KMS-11 (cell line): ENCODE measurements at regions not wholly inside any gene's neighbourhood (a gene's known extent, or its start where the extent isn't known, plus 50 kb on each side); places are given as distances from the start of the nearest gene placed in this dataset.

ENCODE experiments used
- H2AFZ ChIP-seq: fragments of 200-600 bp; sonication (generic); 2 replicates; pipeline ENCODE4 v1.6.1; 2016; ENCODE audit warnings: antibody characterized with exemption, mixed run types, low read depth
- H3K27ac ChIP-seq: fragments of 200-600 bp; sonication (generic); 2 replicates; pipeline ENCODE4 v1.6.1; 2016; ENCODE audit warnings: mild to moderate bottlenecking, mixed run types
- H3K27me3 ChIP-seq: fragments of 200-600 bp; sonication (generic); 2 replicates; pipeline ENCODE4 v1.6.1; 2017; ENCODE audit warnings: mild to moderate bottlenecking, low read depth, mixed run types, moderate library complexity; ENCODE audit not compliant: insufficient read depth
- H3K36me3 ChIP-seq: fragments of 200-600 bp; sonication (generic); 2 replicates; pipeline ENCODE4 v1.6.1; 2017; ENCODE audit warnings: mild to moderate bottlenecking, mixed run types; ENCODE audit not compliant: insufficient read depth
- H3K4me1 ChIP-seq: fragments of 200-600 bp; sonication (generic); 2 replicates; pipeline ENCODE4 v1.6.1; 2016; ENCODE audit warnings: mild to moderate bottlenecking, low read depth, mixed run types; ENCODE audit not compliant: poor library complexity, severe bottlenecking
- H3K4me2 ChIP-seq: fragments of 200-600 bp; sonication (generic); 2 replicates; pipeline ENCODE4 v1.7.0; 2016; ENCODE audit warnings: mild to moderate bottlenecking, mixed run types
- H3K4me3 ChIP-seq: fragments of 200-600 bp; sonication (generic); IDR thresholded peaks from 2 replicates; pipeline ENCODE4 v1.6.1; 2017; ENCODE audit warnings: low read depth, low read length, mixed read lengths; ENCODE audit not compliant: insufficient read depth
- H3K79me2 ChIP-seq: fragments of 200-600 bp; sonication (generic); 2 replicates; pipeline ENCODE4 v1.6.1; 2016; ENCODE audit warnings: low read depth, mixed run types; ENCODE audit not compliant: insufficient read depth
- H3K9ac ChIP-seq: fragments of 200-600 bp; sonication (generic); 2 replicates; pipeline ENCODE4 v1.6.1; 2016; ENCODE audit warnings: mild to moderate bottlenecking, mixed run types
- H4K20me1 ChIP-seq: fragments of 200-600 bp; sonication (generic); 2 replicates; pipeline ENCODE4 v1.6.1; 2016; ENCODE audit warnings: mild to moderate bottlenecking, mixed run types; ENCODE audit not compliant: insufficient read depth
- TF ChIP-seq, protein P1 (sequence below): fragments of 200-600 bp; sonication (generic); conservative IDR thresholded peaks from 2 replicates; pipeline ENCODE4 v1.6.1; 2017; ENCODE audit warnings: low read depth, mild to moderate bottlenecking, antibody characterized with exemption, low read length, moderate library complexity, mixed read lengths

DNA sequence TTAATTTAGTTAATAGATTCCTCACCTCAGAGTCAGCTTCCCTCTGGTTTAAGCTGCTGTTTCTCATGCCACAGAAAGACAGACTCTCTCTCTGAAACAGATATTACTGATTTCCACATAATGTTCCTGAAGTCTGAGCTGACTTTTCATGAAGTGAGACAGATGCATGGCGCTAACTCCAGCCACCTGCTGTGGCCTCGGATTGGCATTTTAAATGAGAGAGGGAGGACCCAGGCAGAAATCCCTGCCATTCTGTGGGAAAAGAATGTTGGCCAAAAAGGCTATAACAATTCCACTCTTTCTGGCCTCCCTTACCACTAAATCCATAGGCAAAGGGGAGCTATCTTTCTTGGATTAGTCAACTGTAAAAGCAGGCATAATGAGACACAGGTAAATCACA lies 354.1 kb upstream of the CDH4 start:
- Histone ChIP-seq H3K9ac (no peak overlapping the region), H3K27me3 (no peaks in the 10 kb centered on the region), H3K4me2 (no peak overlapping the region), H2AFZ (no peak overlapping the region), H3K79me2 (no peaks in the 10 kb centered on the region), H3K4me1 (no peaks in the 10 kb centered on the region), H4K20me1 (no peaks in the 10 kb centered on the region), H3K36me3 (no peaks in the 10 kb centered on the region), H3K27ac (no peak overlapping the region), H3K4me3 (no peak overlapping the region)
- TF ChIP-seq, protein P1, sequence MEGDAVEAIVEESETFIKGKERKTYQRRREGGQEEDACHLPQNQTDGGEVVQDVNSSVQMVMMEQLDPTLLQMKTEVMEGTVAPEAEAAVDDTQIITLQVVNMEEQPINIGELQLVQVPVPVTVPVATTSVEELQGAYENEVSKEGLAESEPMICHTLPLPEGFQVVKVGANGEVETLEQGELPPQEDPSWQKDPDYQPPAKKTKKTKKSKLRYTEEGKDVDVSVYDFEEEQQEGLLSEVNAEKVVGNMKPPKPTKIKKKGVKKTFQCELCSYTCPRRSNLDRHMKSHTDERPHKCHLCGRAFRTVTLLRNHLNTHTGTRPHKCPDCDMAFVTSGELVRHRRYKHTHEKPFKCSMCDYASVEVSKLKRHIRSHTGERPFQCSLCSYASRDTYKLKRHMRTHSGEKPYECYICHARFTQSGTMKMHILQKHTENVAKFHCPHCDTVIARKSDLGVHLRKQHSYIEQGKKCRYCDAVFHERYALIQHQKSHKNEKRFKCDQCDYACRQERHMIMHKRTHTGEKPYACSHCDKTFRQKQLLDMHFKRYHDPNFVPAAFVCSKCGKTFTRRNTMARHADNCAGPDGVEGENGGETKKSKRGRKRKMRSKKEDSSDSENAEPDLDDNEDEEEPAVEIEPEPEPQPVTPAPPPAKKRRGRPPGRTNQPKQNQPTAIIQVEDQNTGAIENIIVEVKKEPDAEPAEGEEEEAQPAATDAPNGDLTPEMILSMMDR: no peak

DNA sequence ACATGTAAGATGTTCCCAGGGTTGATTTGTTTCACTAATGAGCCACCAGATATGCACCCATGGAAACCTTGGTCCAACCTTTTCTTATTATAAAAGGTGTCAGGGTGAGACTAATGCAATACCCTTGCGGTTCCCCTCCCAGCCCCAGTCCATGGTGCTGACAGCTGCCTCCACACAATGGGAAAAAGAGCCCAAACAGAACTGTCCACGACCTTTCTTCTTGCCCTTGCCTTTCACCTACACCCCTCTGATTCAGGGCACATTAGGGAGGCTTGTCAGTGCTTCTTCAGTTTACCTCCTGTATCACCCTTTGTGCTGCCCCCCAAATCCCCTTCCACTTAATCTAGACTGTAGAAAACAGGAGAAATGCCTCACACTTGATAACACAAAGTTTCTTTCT lies 352.7 kb upstream of the CDH4 start:
- H3K4me3 ChIP-seq: no peak overlapping the region
- TF ChIP-seq, protein P1: no peak
- H3K4me2 ChIP-seq: no peak overlapping the region
- H3K27ac ChIP-seq: no peak overlapping the region
- no peaks in the 10 kb centered on the region for H3K4me1 ChIP-seq
- no peaks in the 10 kb centered on the region for H3K36me3 ChIP-seq
- H3K27me3 ChIP-seq: no peaks in the 10 kb centered on the region
- H3K9ac ChIP-seq: no peak overlapping the region
- H4K20me1 ChIP-seq: no peaks in the 10 kb centered on the region
- H3K79me2 ChIP-seq: no peaks in the 10 kb centered on the region
- H2AFZ ChIP-seq: no peak overlapping the region

DNA sequence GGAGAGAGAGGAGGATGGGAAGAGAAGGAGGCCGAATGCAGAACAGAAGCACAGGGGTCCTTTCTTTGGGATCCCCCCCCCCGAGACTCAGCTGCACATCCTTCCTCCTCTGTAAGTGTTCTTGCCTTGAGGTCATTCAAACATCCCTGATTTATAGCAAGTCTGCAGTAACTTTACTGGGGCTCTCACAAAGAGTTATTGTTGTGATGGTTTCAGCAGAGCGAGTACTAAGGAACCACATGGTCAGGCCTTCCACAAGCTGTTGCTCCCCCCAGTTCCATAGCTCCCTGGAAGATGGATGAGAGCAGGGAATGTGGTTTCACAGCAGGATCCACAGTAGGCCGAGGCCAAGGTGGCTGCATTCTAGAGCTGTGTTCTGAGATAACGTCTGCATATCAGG lies 351.4 kb upstream of the CDH4 start:
- no peak overlapping the region for H3K4me3 ChIP-seq
- TF ChIP-seq, protein P1: no peak

DNA sequence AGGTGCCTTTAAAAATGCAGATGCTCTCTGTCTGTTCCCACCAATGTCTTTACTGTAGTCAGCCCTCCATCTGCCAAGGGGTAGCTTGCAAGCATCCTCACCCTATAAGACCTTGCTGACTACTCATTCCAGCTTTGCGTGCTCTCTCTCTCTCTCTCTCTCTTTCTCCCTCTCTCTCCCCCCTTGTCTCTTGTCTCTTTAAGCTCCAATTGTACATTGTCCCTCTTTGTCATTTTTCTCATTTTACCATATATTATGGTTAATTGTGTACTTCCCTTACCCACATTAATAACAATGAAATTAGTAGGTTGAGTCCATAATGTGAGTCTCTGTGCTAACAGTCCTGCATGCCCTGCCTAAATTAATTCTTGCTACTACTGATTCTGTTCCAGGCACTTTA lies 350.2 kb upstream of the CDH4 start:
- H3K4me1 ChIP-seq: no peaks in the 10 kb centered on the region
- H4K20me1 ChIP-seq: no peaks in the 10 kb centered on the region
- H3K27me3 ChIP-seq: no peaks in the 10 kb centered on the region
- H3K9ac ChIP-seq: no peak overlapping the region
- no peaks in the 10 kb centered on the region for H3K79me2 ChIP-seq
- no peak overlapping the region for H3K4me3 ChIP-seq
- H3K4me2 ChIP-seq: no peak overlapping the region
- no peak overlapping the region for H3K27ac ChIP-seq
- no peak overlapping the region for H2AFZ ChIP-seq
- TF ChIP-seq, protein P1: no peak
- H3K36me3 ChIP-seq: no peaks in the 10 kb centered on the region

More for the DNA sequence above, 351.4 kb upstream of the CDH4 start:
- H3K9ac ChIP-seq: no peak overlapping the region
- H2AFZ ChIP-seq: no peak overlapping the region
- no peak overlapping the region for H3K27ac ChIP-seq
- H3K4me1 ChIP-seq: no peaks in the 10 kb centered on the region
- no peaks in the 10 kb centered on the region for H3K27me3 ChIP-seq
- no peaks in the 10 kb centered on the region for H3K79me2 ChIP-seq
- no peaks in the 10 kb centered on the region for H3K36me3 ChIP-seq
- H3K4me2 ChIP-seq: no peak overlapping the region
- H4K20me1 ChIP-seq: no peaks in the 10 kb centered on the region
